Activated T-helper 17 cell treated with anti-CD3 and anti-CD28 coated beads, Interleukin-2, amount 50 U/mL, for 72 hours (primary cell): ENCODE measurements at regions not wholly inside any gene's neighbourhood (a gene's known extent, or its start where the extent isn't known, plus 50 kb on each side); places are given as distances from the start of the nearest gene placed in this dataset.
"Not testable (repeated sequence)": the region's sequence is repeated elsewhere in the genome, so short reads cannot be mapped to it uniquely, and the experiment has no call there.

Source experiments
- ATAC-seq: fragments of 150-1000 bp; cut with Tn5 transposase; replicated peaks from 2 replicates; pipeline ENCODE4 v1.10.0; 2021; ENCODE audit warnings: mild to moderate bottlenecking, moderate library complexity
- H3K27ac Mint-ChIP-seq: one replicate; pipeline ENCODE4 v1.8.0; 2022; ENCODE audit warnings: mixed read lengths
- H3K27me3 Mint-ChIP-seq: one replicate; pipeline ENCODE4 v1.8.0; 2022; ENCODE audit warnings: mixed read lengths
- H3K36me3 Mint-ChIP-seq: one replicate; pipeline ENCODE4 v1.8.0; 2022; ENCODE audit warnings: low read depth, mild to moderate bottlenecking, mixed read lengths
- H3K4me1 Mint-ChIP-seq: one replicate; pipeline ENCODE4 v1.8.0; 2022; ENCODE audit warnings: mixed read lengths
- H3K4me3 Mint-ChIP-seq: one replicate; pipeline ENCODE4 v1.8.0; 2022; ENCODE audit warnings: mild to moderate bottlenecking, mixed read lengths
- H3K9me3 Mint-ChIP-seq: one replicate; pipeline ENCODE4 v1.8.0; 2022; ENCODE audit warnings: mixed read lengths

GRCh38 chr2:145530653-145531052 is 1010.7 kb upstream of the ZEB2 start:
- no peaks in the 10 kb centered on the region for H3K27me3 Mint-ChIP-seq
- no peaks in the 10 kb centered on the region for H3K9me3 Mint-ChIP-seq
- no peaks in the 10 kb centered on the region for H3K4me1 Mint-ChIP-seq
- H3K27ac Mint-ChIP-seq, result no peak overlapping the region
- H3K4me3 Mint-ChIP-seq, result no peak overlapping the region
- no peaks in the 10 kb centered on the region for H3K36me3 Mint-ChIP-seq
- ATAC-seq, result no peak

DNA sequence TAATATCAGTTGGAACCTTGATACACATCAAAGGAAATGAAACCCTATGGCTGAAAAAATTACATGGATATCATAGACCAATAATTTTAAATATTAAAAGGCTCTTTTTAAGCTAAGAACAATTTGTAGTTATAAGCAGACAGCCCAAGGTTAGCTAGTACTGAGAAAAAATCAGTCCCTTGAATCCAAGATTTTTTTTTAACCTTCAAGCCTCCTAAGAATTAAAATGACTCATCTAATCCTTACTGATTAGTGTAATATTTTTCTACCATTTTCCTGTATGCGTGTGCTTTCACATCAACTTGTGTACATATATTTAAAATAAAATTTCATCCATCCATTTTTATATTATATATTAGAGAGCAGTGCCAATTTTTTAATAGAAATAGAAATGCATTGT is 1004.9 kb upstream of the ZEB2 start:
- Mint-ChIP-seq H3K4me3 (no peak overlapping the region), H3K36me3 (no peaks in the 10 kb centered on the region), H3K27me3 (no peaks in the 10 kb centered on the region), H3K9me3 (peaks cover 8% of the 10 kb centered on the region), H3K27ac (no peak overlapping the region), H3K4me1 (no peaks in the 10 kb centered on the region)
- ATAC-seq, result no peak

DNA sequence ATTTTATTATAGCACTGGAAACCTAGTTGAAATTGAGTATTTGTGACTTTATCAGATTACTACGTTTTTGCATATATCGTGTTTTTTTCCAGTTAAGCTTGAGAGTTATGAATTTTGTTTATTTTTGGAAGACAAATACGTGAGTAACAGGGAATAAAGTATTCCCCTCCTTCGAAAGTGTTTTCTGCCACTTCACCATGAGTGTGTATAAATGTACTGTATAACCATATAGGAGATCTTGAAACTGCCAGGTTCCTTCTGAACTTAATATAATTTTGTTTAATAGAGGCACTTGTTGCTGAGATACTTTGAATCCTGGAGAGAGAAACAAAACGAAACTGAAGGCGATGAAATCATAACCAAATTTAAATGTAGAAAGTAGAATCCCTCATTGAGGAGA is 1004.4 kb upstream of the ZEB2 start:
- H3K4me3 Mint-ChIP-seq, result no peak overlapping the region
- no peak for ATAC-seq
- no peak overlapping the region for H3K27ac Mint-ChIP-seq
- peaks cover 8% of the 10 kb centered on the region for H3K9me3 Mint-ChIP-seq
- H3K36me3 Mint-ChIP-seq, result no peaks in the 10 kb centered on the region
- H3K27me3 Mint-ChIP-seq, result no peaks in the 10 kb centered on the region
- H3K4me1 Mint-ChIP-seq, result no peaks in the 10 kb centered on the region

DNA sequence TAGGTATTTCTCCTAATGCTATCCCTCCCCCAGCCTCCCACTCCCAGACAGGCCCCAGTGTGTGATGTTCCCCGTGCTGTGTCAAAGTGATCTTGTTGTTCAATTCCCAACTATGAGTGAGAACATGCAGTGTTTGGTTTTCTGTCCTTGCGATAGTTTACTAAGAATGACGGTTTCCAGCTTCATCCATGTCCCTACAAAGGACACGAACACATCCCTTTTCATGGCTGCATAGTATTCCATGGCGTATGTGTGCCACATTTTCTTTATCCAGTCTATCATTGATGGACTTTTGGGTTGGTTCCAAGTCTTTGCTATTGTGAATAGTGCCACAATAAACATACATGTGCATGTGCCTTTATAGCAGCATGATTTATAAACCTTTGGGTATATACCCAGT is 999.3 kb upstream of the ZEB2 start:
- H3K4me3 Mint-ChIP-seq, H3K27ac Mint-ChIP-seq, ATAC-seq, H3K9me3 Mint-ChIP-seq, H3K27me3 Mint-ChIP-seq, H3K4me1 Mint-ChIP-seq, H3K36me3 Mint-ChIP-seq: not testable (repeated sequence)

- no peaks in the 10 kb centered on the region for H3K36me3 Mint-ChIP-seq
- no peaks in the 10 kb centered on the region for H3K4me1 Mint-ChIP-seq
- H3K4me3 Mint-ChIP-seq, result no peak overlapping the region
- no peak overlapping the region for H3K27ac Mint-ChIP-seq
- ATAC-seq, result no peak
- H3K27me3 Mint-ChIP-seq, result no peaks in the 10 kb centered on the region
- H3K9me3 Mint-ChIP-seq, result no peaks in the 10 kb centered on the region
Measured at GRCh38 chr2:145511946-145512345, 992.0 kb upstream of the ZEB2 start.

GRCh38 chr2:145503511-145503910 is 983.6 kb upstream of the ZEB2 start:
- H3K4me3 Mint-ChIP-seq, result no peak overlapping the region

DNA sequence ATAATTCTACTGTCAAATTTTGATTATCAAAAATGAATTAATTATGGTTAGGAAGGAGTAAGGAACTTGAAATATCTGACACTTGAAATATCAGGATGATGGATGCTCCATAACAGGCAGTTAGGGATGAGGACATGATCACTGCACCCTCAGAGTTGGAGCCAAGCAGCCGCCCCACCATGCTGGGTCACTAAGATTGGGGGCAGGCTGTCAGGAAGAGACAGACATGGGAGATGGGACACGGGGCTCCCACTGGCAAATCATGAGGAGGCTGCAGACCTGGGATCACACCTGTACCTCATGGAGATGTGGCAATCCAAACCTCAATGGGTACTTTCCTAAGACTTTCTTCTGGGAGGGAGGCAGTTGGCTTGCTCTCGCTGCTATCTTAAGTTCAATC is 982.0 kb upstream of the ZEB2 start:
- Mint-ChIP-seq H3K4me3 (no peak overlapping the region), H3K9me3 (peaks cover 9% of the 10 kb centered on the region)

More at GRCh38 chr2:145503511-145503910, 983.6 kb upstream of the ZEB2 start:
- H3K9me3 Mint-ChIP-seq, result peaks cover 5% of the 10 kb centered on the region
- H3K27ac Mint-ChIP-seq, result no peak overlapping the region
- H3K27me3 Mint-ChIP-seq, result no peaks in the 10 kb centered on the region
- no peak for ATAC-seq
- no peaks in the 10 kb centered on the region for H3K36me3 Mint-ChIP-seq
- no peaks in the 10 kb centered on the region for H3K4me1 Mint-ChIP-seq

DNA sequence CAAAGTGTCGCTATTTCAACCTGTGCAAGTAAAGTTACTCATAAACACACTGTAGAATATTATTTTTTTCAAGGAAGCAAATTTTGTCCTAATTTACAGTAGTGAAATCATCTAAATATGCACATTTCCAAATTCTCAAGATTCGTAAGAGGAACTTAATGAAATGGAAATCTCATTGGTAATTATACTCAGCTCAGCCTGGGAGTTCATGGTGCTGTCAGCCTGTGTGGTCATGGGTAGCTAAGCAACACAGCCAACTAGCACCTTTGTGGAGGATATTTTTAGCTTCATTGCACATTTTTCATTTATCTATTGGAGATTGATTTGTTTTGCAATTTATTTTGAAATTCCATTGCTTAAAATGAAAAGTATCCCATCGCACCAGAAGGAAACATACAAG is 975.7 kb upstream of the ZEB2 start:
- H3K36me3 Mint-ChIP-seq, result no peaks in the 10 kb centered on the region
- H3K4me1 Mint-ChIP-seq, result no peaks in the 10 kb centered on the region
- H3K9me3 Mint-ChIP-seq, result peaks cover 4% of the 10 kb centered on the region
- H3K27me3 Mint-ChIP-seq, result no peaks in the 10 kb centered on the region
- H3K4me3 Mint-ChIP-seq, result no peak overlapping the region
- no peak overlapping the region for H3K27ac Mint-ChIP-seq
- no peak for ATAC-seq

More for the DNA sequence above, 982.0 kb upstream of the ZEB2 start:
- Mint-ChIP-seq H3K27me3 (no peaks in the 10 kb centered on the region), H3K4me1 (no peaks in the 10 kb centered on the region), H3K36me3 (no peaks in the 10 kb centered on the region), H3K27ac (no peak overlapping the region)
- no peak for ATAC-seq

DNA sequence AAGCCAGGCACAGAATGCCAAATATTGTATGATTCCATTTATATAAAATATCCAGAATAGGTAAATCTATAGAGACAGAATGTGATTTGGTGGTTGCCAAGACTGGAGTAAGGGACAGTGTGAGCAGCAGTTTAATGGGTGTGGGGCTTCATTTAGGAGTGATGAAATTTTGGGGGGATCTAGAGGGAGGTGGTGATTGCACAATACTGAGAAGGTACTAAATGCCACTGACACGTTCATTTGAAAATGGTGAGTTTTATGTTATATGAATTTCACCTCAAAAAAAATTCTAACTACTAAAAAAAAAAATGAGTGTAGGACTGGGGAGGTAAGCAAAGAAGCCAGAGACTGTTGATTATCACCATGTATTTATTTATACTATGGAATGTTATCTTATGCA is 974.5 kb upstream of the ZEB2 start:
- Mint-ChIP-seq H3K4me1 (no peaks in the 10 kb centered on the region), H3K36me3 (no peaks in the 10 kb centered on the region), H3K4me3 (no peak overlapping the region), H3K9me3 (peaks cover 4% of the 10 kb centered on the region), H3K27me3 (no peaks in the 10 kb centered on the region), H3K27ac (no peak overlapping the region)
- no peak for ATAC-seq

GRCh38 chr2:145488571-145488970 is 968.7 kb upstream of the ZEB2 start:
- no peak overlapping the region for H3K4me3 Mint-ChIP-seq
- no peak for ATAC-seq
- H3K36me3 Mint-ChIP-seq, result no peaks in the 10 kb centered on the region
- no peaks in the 10 kb centered on the region for H3K9me3 Mint-ChIP-seq
- H3K27ac Mint-ChIP-seq, result no peak overlapping the region
- no peaks in the 10 kb centered on the region for H3K4me1 Mint-ChIP-seq
- no peaks in the 10 kb centered on the region for H3K27me3 Mint-ChIP-seq

GRCh38 chr2:145484448-145485097 is 964.7 kb upstream of the ZEB2 start:
- Mint-ChIP-seq H3K4me1 (no peaks in the 10 kb centered on the region), H3K9me3 (peaks cover 3% of the 10 kb centered on the region), H3K27ac (no peak overlapping the region), H3K27me3 (no peaks in the 10 kb centered on the region), H3K4me3 (no peak overlapping the region), H3K36me3 (no peaks in the 10 kb centered on the region)
- no peak for ATAC-seq

GRCh38 chr2:145483854-145484253 is 963.9 kb upstream of the ZEB2 start:
- H3K27ac Mint-ChIP-seq, result no peak overlapping the region
- ATAC-seq, result no peak
- H3K4me1 Mint-ChIP-seq, result no peaks in the 10 kb centered on the region
- H3K9me3 Mint-ChIP-seq, result peaks cover 3% of the 10 kb centered on the region
- H3K4me3 Mint-ChIP-seq, result no peak overlapping the region
- no peaks in the 10 kb centered on the region for H3K27me3 Mint-ChIP-seq
- H3K36me3 Mint-ChIP-seq, result no peaks in the 10 kb centered on the region

GRCh38 chr2:145481334-145481922 is 961.5 kb upstream of the ZEB2 start:
- Mint-ChIP-seq H3K9me3 (peaks cover 8% of the 10 kb centered on the region), H3K36me3 (no peaks in the 10 kb centered on the region), H3K4me3 (no peak overlapping the region), H3K27me3 (no peaks in the 10 kb centered on the region), H3K4me1 (no peaks in the 10 kb centered on the region), H3K27ac (no peak overlapping the region)
- no peak for ATAC-seq

- H3K27ac Mint-ChIP-seq, result no peak overlapping the region
- ATAC-seq, result no peak
- H3K27me3 Mint-ChIP-seq, result no peaks in the 10 kb centered on the region
- no peak overlapping the region for H3K4me3 Mint-ChIP-seq
- no peaks in the 10 kb centered on the region for H3K36me3 Mint-ChIP-seq
- H3K9me3 Mint-ChIP-seq, result peaks cover 4% of the 10 kb centered on the region
- H3K4me1 Mint-ChIP-seq, result no peaks in the 10 kb centered on the region
Measured at GRCh38 chr2:145464866-145465265, 944.9 kb upstream of the ZEB2 start.

- no peak for ATAC-seq
- Mint-ChIP-seq H3K4me1 (no peaks in the 10 kb centered on the region), H3K27me3 (no peaks in the 10 kb centered on the region), H3K36me3 (no peaks in the 10 kb centered on the region), H3K27ac (no peak overlapping the region), H3K9me3 (peaks cover 8% of the 10 kb centered on the region), H3K4me3 (no peak overlapping the region)
Measured at GRCh38 chr2:145460112-145460511, 940.2 kb upstream of the ZEB2 start.
